Peyer's patch (tissue), 4 donors: ENCODE measurements at regions not wholly inside any gene's neighbourhood (a gene's known extent, or its start where the extent isn't known, plus 50 kb on each side); places are given as distances from the start of the nearest gene placed in this dataset.

Experiments
- DNase-seq, 3 donors: peaks; one replicate each; pipeline ENCODE4 v3.0.0-alpha.2; 2017 to 2019
- H3K27ac ChIP-seq, 4 donors: fragments of 200-600 bp; sonication (generic); one replicate each; pipeline ENCODE4 v1.5.1; 2016 to 2019
- H3K27me3 ChIP-seq, 2 donors: fragments of 200-600 bp; sonication (generic); one replicate each; pipeline ENCODE4 v1.5.1; 2019
- H3K36me3 ChIP-seq, 3 donors: fragments of 200-600 bp; sonication (generic); one replicate each; pipeline ENCODE4 v1.5.1; 2016 to 2019
- H3K4me1 ChIP-seq, 4 donors: fragments of 200-600 bp; sonication (generic); one replicate each; pipeline ENCODE4 v1.5.1; 2016 to 2019
- H3K4me3 ChIP-seq, 4 donors: fragments of 200-600 bp; sonication (generic); 1 replicate in 3 of 4; 2 replicates in 1 of 4; pipeline ENCODE4 v1.5.1; 2016 to 2019; ENCODE audit warnings: mild to moderate bottlenecking in 1 of 4
- H3K9me3 ChIP-seq, 4 donors: fragments of 200-600 bp; sonication (generic); one replicate each; pipeline ENCODE4 v1.5.1; 2016 to 2019; ENCODE audit warnings: mild to moderate bottlenecking in 1 of 4
- POLR2A ChIP-seq, 2 donors: fragments of 450-650 bp; IDR thresholded peaks; one replicate each; pipeline ENCODE4 v1.5.1; 2017; ENCODE audit warnings: antibody characterized with exemption in 2 of 2, mild to moderate bottlenecking in 2 of 2, moderate library complexity in 2 of 2
- TF ChIP-seq, protein P1 (sequence below), 6 experiments: fragments of 450-650 bp in 4 of 6; fragments of 200-600 bp in 2 of 6; sonication (generic) in 1 of 6; IDR thresholded peaks; one replicate each; pipeline ENCODE4 v1.5.1; 2017 to 2019; ENCODE audit warnings: antibody characterized with exemption in 6 of 6, mild to moderate bottlenecking in 3 of 6, moderate library complexity in 1 of 6

DNA sequence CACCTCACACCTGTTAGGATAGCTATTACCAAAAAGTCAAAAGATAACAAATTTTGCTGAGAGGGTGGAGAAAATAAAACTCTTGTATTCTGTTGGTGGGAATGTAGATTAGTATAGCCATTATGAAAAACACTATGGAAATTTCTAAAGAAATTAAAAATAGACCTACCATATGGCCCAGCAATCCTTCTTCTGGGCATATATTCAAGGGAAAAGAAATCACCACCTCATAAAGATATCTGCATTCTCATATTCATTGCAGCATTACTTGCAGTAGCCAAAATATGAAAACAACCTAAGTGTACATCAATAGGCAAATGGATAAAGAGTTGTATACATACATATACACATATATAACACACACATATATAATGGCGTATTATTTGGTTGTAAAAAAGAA is 791.6 kb upstream of the RGS18 start:
- TF ChIP-seq POLR2A (IDR thresholded peaks at IDR 0.05), result no peak
- TF ChIP-seq, protein P1, sequence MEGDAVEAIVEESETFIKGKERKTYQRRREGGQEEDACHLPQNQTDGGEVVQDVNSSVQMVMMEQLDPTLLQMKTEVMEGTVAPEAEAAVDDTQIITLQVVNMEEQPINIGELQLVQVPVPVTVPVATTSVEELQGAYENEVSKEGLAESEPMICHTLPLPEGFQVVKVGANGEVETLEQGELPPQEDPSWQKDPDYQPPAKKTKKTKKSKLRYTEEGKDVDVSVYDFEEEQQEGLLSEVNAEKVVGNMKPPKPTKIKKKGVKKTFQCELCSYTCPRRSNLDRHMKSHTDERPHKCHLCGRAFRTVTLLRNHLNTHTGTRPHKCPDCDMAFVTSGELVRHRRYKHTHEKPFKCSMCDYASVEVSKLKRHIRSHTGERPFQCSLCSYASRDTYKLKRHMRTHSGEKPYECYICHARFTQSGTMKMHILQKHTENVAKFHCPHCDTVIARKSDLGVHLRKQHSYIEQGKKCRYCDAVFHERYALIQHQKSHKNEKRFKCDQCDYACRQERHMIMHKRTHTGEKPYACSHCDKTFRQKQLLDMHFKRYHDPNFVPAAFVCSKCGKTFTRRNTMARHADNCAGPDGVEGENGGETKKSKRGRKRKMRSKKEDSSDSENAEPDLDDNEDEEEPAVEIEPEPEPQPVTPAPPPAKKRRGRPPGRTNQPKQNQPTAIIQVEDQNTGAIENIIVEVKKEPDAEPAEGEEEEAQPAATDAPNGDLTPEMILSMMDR (IDR thresholded peaks at IDR 0.05), result no peak
- Histone ChIP-seq H3K4me3 (no peak overlapping the region), H3K27ac (no peak overlapping the region), H3K36me3 (no peaks in the 10 kb centered on the region), H3K9me3 (no peaks in the 10 kb centered on the region), H3K4me1 (no peaks in the 10 kb centered on the region), H3K27me3 (no peaks in the 10 kb centered on the region)
- DNase-seq, result no peak

DNA sequence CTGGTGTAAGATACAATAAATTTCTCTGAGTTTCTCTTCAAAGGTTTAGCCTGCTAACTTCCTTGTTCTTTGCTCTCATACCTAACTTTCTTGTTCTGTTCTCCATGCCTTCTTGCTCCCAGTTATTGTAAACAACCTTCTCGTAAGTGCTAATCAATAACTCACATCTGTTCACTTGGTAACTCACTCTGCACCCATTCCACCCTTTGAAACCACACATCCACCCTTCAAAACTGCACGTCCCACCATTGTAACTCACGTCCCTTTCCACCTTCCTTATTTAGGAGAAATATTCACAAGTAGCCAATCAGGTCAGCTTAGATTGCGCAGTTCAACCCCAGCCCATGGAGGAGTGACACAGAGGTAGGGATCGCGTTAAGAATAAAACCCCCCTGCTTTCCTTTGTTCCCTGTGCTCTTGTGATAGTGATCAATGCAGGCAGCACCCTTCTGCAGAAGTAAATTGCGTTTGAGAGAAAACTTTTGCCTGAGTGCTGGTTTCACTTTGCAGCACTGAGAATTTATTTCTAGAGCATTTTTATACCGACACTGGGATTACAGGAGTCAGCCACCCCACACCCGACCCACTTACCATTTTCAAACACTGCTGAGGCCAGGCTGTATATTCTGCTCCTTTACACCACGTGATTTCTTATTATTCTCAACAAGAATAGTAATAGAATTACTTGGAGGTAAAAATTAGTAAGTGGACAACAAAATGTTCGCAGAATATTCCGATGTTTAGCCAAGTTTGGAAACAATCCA is 789.2 kb upstream of the RGS18 start:
- Histone ChIP-seq H3K36me3 (no peaks in the 10 kb centered on the region), H3K4me3 (no peak overlapping the region), H3K27ac (no peak overlapping the region), H3K9me3 (no peaks in the 10 kb centered on the region), H3K27me3 (no peaks in the 10 kb centered on the region), H3K4me1 (no peaks in the 10 kb centered on the region)
- DNase-seq, result no peak
- TF ChIP-seq, protein P1 (IDR thresholded peaks at IDR 0.05), result no peak
- TF ChIP-seq POLR2A (IDR thresholded peaks at IDR 0.05), result no peak

DNA sequence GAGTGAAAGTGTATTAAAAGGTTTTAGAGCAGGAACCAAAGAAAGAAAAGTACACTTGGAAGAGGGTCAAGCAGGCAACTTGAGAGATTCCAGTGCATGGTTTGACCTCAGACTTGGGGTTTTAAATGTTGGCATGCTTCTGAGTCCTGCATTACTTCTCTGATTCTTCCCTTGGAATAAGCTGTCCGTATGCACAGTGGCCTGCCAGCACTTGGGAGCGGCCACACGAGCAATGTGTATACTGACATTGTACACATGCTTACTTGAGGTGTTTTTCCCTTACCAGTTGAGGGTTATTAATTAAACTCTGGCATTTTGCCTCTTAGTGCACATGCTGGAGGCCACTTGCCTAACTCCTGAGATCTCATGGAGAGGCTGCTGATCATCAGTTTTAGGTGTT is 786.6 kb upstream of the RGS18 start:
- TF ChIP-seq, protein P1 (IDR thresholded peaks at IDR 0.05), result no peak
- TF ChIP-seq POLR2A (IDR thresholded peaks at IDR 0.05), result no peak
- DNase-seq, result no peak
- Histone ChIP-seq H3K4me1 (no peaks in the 10 kb centered on the region), H3K27me3 (no peaks in the 10 kb centered on the region), H3K4me3 (no peak overlapping the region), H3K27ac (no peak overlapping the region), H3K36me3 (no peaks in the 10 kb centered on the region), H3K9me3 (no peaks in the 10 kb centered on the region)

DNA sequence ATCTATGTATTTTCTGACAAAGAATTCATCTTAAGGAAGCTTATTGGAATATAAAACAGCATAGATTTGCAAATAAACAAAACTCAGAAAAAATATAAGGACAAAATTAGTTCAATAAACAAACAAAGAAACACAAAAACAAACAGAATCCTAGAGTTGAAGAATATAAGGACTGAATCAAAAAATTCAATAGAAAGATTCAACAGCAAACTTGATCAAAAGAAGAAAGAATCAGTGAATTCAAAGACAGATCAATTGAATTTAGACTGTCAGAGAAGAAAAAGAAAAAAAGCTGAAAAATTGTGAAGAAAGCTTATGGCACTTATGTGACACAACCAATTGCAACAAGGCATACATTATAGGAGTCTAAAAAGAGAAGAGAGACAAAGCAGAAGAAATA is 770.0 kb upstream of the RGS18 start:
- TF ChIP-seq POLR2A (IDR thresholded peaks at IDR 0.05), result no peak
- TF ChIP-seq, protein P1 (IDR thresholded peaks at IDR 0.05), result no peak
- no peaks in the 10 kb centered on the region for H3K36me3 ChIP-seq
- no peaks in the 10 kb centered on the region for H3K9me3 ChIP-seq
- no peak for DNase-seq
- H3K4me3 ChIP-seq, result no peak overlapping the region
- no peaks in the 10 kb centered on the region for H3K4me1 ChIP-seq
- H3K27me3 ChIP-seq, result no peaks in the 10 kb centered on the region
- H3K27ac ChIP-seq, result no peak overlapping the region

DNA sequence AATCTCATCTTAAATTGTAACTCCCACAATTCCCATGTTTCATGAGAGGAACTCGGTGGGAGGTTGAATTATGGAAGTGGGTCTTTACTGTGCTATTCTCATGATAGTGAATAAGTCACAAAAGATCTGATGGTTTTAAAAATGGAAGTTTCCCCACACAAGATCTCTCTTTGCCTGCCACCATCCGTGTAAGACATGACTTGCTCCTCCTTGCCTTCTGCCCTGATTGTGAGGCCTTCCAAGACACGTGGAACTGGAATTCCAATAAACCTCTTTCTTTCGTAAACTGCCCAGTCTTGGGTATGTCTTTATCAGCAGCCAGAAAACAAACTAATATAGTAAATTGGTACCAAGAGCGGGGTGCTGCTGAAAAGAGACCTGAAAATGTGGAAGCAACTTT is 761.6 kb upstream of the RGS18 start:
- H3K9me3 ChIP-seq, result no peaks in the 10 kb centered on the region
- no peak overlapping the region for H3K27ac ChIP-seq
- H3K4me3 ChIP-seq, result no peak overlapping the region
- H3K27me3 ChIP-seq, result no peaks in the 10 kb centered on the region
- no peak for TF ChIP-seq POLR2A (IDR thresholded peaks at IDR 0.05)
- TF ChIP-seq, protein P1 (IDR thresholded peaks at IDR 0.05), result no peak
- no peak for DNase-seq
- H3K4me1 ChIP-seq, result no peaks in the 10 kb centered on the region
- H3K36me3 ChIP-seq, result no peaks in the 10 kb centered on the region
